RWPE1 (cell line): ENCODE measurements at regions not wholly inside any gene's neighbourhood (a gene's known extent, or its start where the extent isn't known, plus 50 kb on each side); places are given as distances from the start of the nearest gene placed in this dataset.

Experiments used
- CTCF ChIA-PET: fragments of 350-600 bp; sonication (Branson Sonifier 250); formaldehyde crosslinking; extraction: SDS; loops from one replicate; lab custom pipeline; 2021; lab: Yijun Ruan, JAX
- POLR2A ChIA-PET: fragments of 400-600 bp; formaldehyde crosslinking; extraction: SDS; loops from one replicate; lab custom pipeline; 2020; ENCODE audit warnings: antibody characterized with exemption; ENCODE audit not compliant: low non-redundant PET; lab: Yijun Ruan, JAX
- DNase-seq: peaks from one replicate; pipeline ENCODE4 v3.0.0; 2012; ENCODE audit warnings: low spot score
- H3K27ac ChIP-seq: fragments of 450-650 bp; 2 replicates; pipeline ENCODE4 v1.5.1; 2017
- CTCF ChIP-seq: fragments of 450-650 bp; conservative IDR thresholded peaks from 2 replicates; pipeline ENCODE4 v1.5.1; 2017; ENCODE audit warnings: low read depth, mild to moderate bottlenecking

- CTCF ChIA-PET = interaction anchor here (0.8 kb wide), 1 partner anchor 289 kb away, joined by 4 read pairs; no protein-coding TSS in a partner anchor
- no peak for TF ChIP-seq CTCF
Measured at GRCh38 chr15:81909011-81909358, 136.8 kb downstream of the MEX3B start.

GRCh38 chr15:81908111-81908510 lies 137.7 kb downstream of the MEX3B start:
- ChIA-PET CTCF (no interaction called here), POLR2A (no interaction called here)
- DNase-seq = no peak
- H3K27ac ChIP-seq = no peak overlapping the region
- no peak for TF ChIP-seq CTCF

More at GRCh38 chr15:81909011-81909358, 136.8 kb downstream of the MEX3B start:
- no peak overlapping the region for H3K27ac ChIP-seq
- POLR2A ChIA-PET = no interaction called here
- no peak for DNase-seq

GRCh38 chr15:81907521-81907920 lies 138.3 kb downstream of the MEX3B start:
- ChIA-PET CTCF (interaction anchor here (0.6 kb wide), 1 partner anchor 358 kb away, joined by 3 read pairs; no protein-coding TSS in a partner anchor), POLR2A (no interaction called here)
- no peak for DNase-seq
- TF ChIP-seq CTCF = no peak
- no peak overlapping the region for H3K27ac ChIP-seq

- no peak for DNase-seq
- TF ChIP-seq CTCF = no peak
- ChIA-PET POLR2A (no interaction called here), CTCF (no interaction called here)
- H3K27ac ChIP-seq = no peak overlapping the region
Measured at GRCh38 chr15:81905889-81906288, 139.9 kb downstream of the MEX3B start.

GRCh38 chr15:81901319-81901718 lies 144.5 kb downstream of the MEX3B start:
- no peak overlapping the region for H3K27ac ChIP-seq
- ChIA-PET POLR2A (no interaction called here), CTCF (no interaction called here)
- DNase-seq = no peak
- no peak for TF ChIP-seq CTCF

- ChIA-PET CTCF (no interaction called here), POLR2A (no interaction called here)
- TF ChIP-seq CTCF = no peak
- H3K27ac ChIP-seq = no peak overlapping the region
- no peak for DNase-seq
Measured at GRCh38 chr15:81899730-81900129, 146.1 kb downstream of the MEX3B start.
